ENCODE measurements at regions not wholly inside any gene's neighbourhood (a gene's known extent, or its start where the extent isn't known, plus 50 kb on each side); places are given as distances from the start of the nearest gene placed in this dataset.
A peak's percentile ranks its signal among the peaks of the same experiment; 100 is the strongest.

- Mint-ChIP-seq H3K9me3 (ENCODE audit: low read depth) (no peaks in the 10 kb centered on the region), H3K36me3 (ENCODE audit: low read depth) (no peaks in the 10 kb centered on the region), H3K4me3 (ENCODE audit: unreplicated experiment) (no peak overlapping the region), H3K4me1 (ENCODE audit: low read depth) (peaks cover 35% of the 10 kb centered on the region), H3K27me3 (ENCODE audit: low read depth) (no peaks in the 10 kb centered on the region), H3K27ac (ENCODE audit: unreplicated experiment) (peak overlapping the region; percentile 52)
- TF ChIP-seq CTCF (IDR thresholded peaks at IDR 0.05) = no peak
- no peak for DNase-seq (ENCODE audit: low spot score)
Observed at GRCh38 chr13:59345311-59345710, 818.4 kb downstream of the DIAPH3 start.

GRCh38 chr13:59346999-59347723, 816.6 kb downstream of the DIAPH3 start:
- Mint-ChIP-seq H3K4me1 (ENCODE audit: low read depth) (peaks cover 35% of the 10 kb centered on the region), H3K27ac (ENCODE audit: unreplicated experiment) (peak overlapping the region; percentile 72), H3K9me3 (ENCODE audit: low read depth) (no peaks in the 10 kb centered on the region), H3K27me3 (ENCODE audit: low read depth) (no peaks in the 10 kb centered on the region), H3K36me3 (ENCODE audit: low read depth) (no peaks in the 10 kb centered on the region), H3K4me3 (ENCODE audit: unreplicated experiment) (peak overlapping the region; percentile 57)
- no peak for DNase-seq (ENCODE audit: low spot score)
- no peak for TF ChIP-seq CTCF (IDR thresholded peaks at IDR 0.05)

GRCh38 chr13:59348617-59349016, 815.1 kb downstream of the DIAPH3 start:
- no peaks in the 10 kb centered on the region for H3K36me3 Mint-ChIP-seq (ENCODE audit: low read depth)
- H3K9me3 Mint-ChIP-seq (ENCODE audit: low read depth) = no peaks in the 10 kb centered on the region
- DNase-seq (ENCODE audit: low spot score) = no peak
- no peak overlapping the region for H3K4me3 Mint-ChIP-seq (ENCODE audit: unreplicated experiment)
- no peak for TF ChIP-seq CTCF (IDR thresholded peaks at IDR 0.05)
- peaks cover 35% of the 10 kb centered on the region for H3K4me1 Mint-ChIP-seq (ENCODE audit: low read depth)
- no peak overlapping the region for H3K27ac Mint-ChIP-seq (ENCODE audit: unreplicated experiment)
- no peaks in the 10 kb centered on the region for H3K27me3 Mint-ChIP-seq (ENCODE audit: low read depth)

- Mint-ChIP-seq H3K4me3 (ENCODE audit: unreplicated experiment) (no peak overlapping the region), H3K4me1 (ENCODE audit: low read depth) (peaks cover 12% of the 10 kb centered on the region), H3K27ac (ENCODE audit: unreplicated experiment) (no peak overlapping the region), H3K36me3 (ENCODE audit: low read depth) (no peaks in the 10 kb centered on the region), H3K27me3 (ENCODE audit: low read depth) (no peaks in the 10 kb centered on the region), H3K9me3 (ENCODE audit: low read depth) (peaks cover 2% of the 10 kb centered on the region)
- no peak for TF ChIP-seq CTCF (IDR thresholded peaks at IDR 0.05)
- no peak for DNase-seq (ENCODE audit: low spot score)
Observed at GRCh38 chr13:59352600-59352999, 811.1 kb downstream of the DIAPH3 start.

- no peak for TF ChIP-seq CTCF (IDR thresholded peaks at IDR 0.05)
- H3K9me3 Mint-ChIP-seq (ENCODE audit: low read depth) = peaks cover 2% of the 10 kb centered on the region
- DNase-seq (ENCODE audit: low spot score) = no peak
- no peak overlapping the region for H3K4me3 Mint-ChIP-seq (ENCODE audit: unreplicated experiment)
- no peak overlapping the region for H3K27ac Mint-ChIP-seq (ENCODE audit: unreplicated experiment)
- no peaks in the 10 kb centered on the region for H3K36me3 Mint-ChIP-seq (ENCODE audit: low read depth)
- H3K27me3 Mint-ChIP-seq (ENCODE audit: low read depth) = no peaks in the 10 kb centered on the region
- H3K4me1 Mint-ChIP-seq (ENCODE audit: low read depth) = peaks cover 8% of the 10 kb centered on the region
Observed at GRCh38 chr13:59354665-59355369, 808.9 kb downstream of the DIAPH3 start.
